OCI-LY1 (cell line): ENCODE measurements at regions not wholly inside any gene's neighbourhood (a gene's known extent, or its start where the extent isn't known, plus 50 kb on each side); places are given as distances from the start of the nearest gene placed in this dataset.
"Not testable (repeated sequence)": the region's sequence is repeated elsewhere in the genome, so short reads cannot be mapped to it uniquely, and the experiment has no call there.

Experiments used
- H2AFZ ChIP-seq: fragments of 200-600 bp; sonication (generic), shearing (Covaris generic); 2 replicates; pipeline ENCODE4 v1.6.0; 2014; ENCODE audit warnings: antibody characterized with exemption, mild to moderate bottlenecking, low read length
- H3F3A ChIP-seq: fragments of 200-600 bp; sonication (generic), shearing (Covaris generic); 2 replicates; pipeline ENCODE4 v1.6.0; 2014; ENCODE audit warnings: mild to moderate bottlenecking, antibody characterized with exemption, low read length, moderate library complexity; ENCODE audit not compliant: insufficient read depth
- H3K27ac ChIP-seq: fragments of 200-600 bp; sonication (generic); 2 replicates; pipeline ENCODE4 v1.5.1; 2014; ENCODE audit warnings: low read length, mixed run types, mild to moderate bottlenecking, low read depth; ENCODE audit not compliant: poor library complexity, severe bottlenecking
- H3K27me3 ChIP-seq: fragments of 200-600 bp; sonication (generic); 2 replicates; pipeline ENCODE4 v1.6.0; 2014; ENCODE audit warnings: antibody characterized with exemption, mild to moderate bottlenecking, low read length, moderate library complexity; ENCODE audit not compliant: insufficient read depth
- H3K36me3 ChIP-seq: fragments of 200-600 bp; sonication (generic); 2 replicates; pipeline ENCODE4 v1.6.1; 2014; ENCODE audit warnings: mild to moderate bottlenecking, antibody characterized with exemption, low read length, moderate library complexity, mixed read lengths; ENCODE audit not compliant: insufficient read depth
- H3K4me1 ChIP-seq: fragments of 200-600 bp; sonication (generic); 2 replicates; pipeline ENCODE4 v1.5.1; 2014; ENCODE audit warnings: mild to moderate bottlenecking, low read length, moderate library complexity; ENCODE audit not compliant: insufficient read depth, severe bottlenecking
- H3K4me2 ChIP-seq: fragments of 200-600 bp; sonication (generic), shearing (Covaris generic); 2 replicates; pipeline ENCODE4 v1.6.1; 2014; ENCODE audit warnings: low read length
- H3K4me3 ChIP-seq: fragments of 200-600 bp; sonication (generic); 2 replicates; pipeline ENCODE4 v1.5.1; 2014; ENCODE audit warnings: low read length, low read depth, mild to moderate bottlenecking, mixed read lengths; ENCODE audit not compliant: poor library complexity, severe bottlenecking
- H3K79me2 ChIP-seq: fragments of 200-600 bp; shearing (Covaris generic); 2 replicates; pipeline ENCODE4 v1.6.1; 2016; ENCODE audit warnings: mixed run types, low read length, mixed read lengths; ENCODE audit not compliant: insufficient read depth
- H3K9ac ChIP-seq: fragments of 200-600 bp; sonication (generic), shearing (Covaris generic); 2 replicates; pipeline ENCODE4 v1.6.1; 2014; ENCODE audit warnings: mild to moderate bottlenecking, low read length, mixed read lengths
- H3K9me2 ChIP-seq: fragments of 200-600 bp; sonication (generic), shearing (Covaris generic); 2 replicates; pipeline ENCODE4 v1.6.1; 2014; ENCODE audit warnings: low read depth, mild to moderate bottlenecking, low read length, mixed read lengths
- H3K9me3 ChIP-seq: fragments of 200-600 bp; shearing (Covaris generic); 2 replicates; pipeline ENCODE4 v1.6.1; 2014; ENCODE audit warnings: low read length, mixed read lengths
- H4K20me1 ChIP-seq: fragments of 200-600 bp; sonication (generic), shearing (Covaris generic); 2 replicates; pipeline ENCODE4 v1.6.0; 2016; ENCODE audit warnings: mild to moderate bottlenecking, low read length; ENCODE audit not compliant: insufficient read depth
- EZH2 ChIP-seq: fragments of 200-600 bp; sonication (generic), shearing (Covaris generic); IDR thresholded peaks from 2 replicates; pipeline ENCODE4 v1.8.0; 2017; ENCODE audit warnings: borderline replicate concordance, mixed run types, mild to moderate bottlenecking, antibody characterized with exemption, low read length, moderate library complexity, mixed read lengths
- TF ChIP-seq, protein P1 (sequence below): fragments of 200-600 bp; sonication (generic), shearing (Covaris generic); IDR thresholded peaks from 2 replicates; pipeline ENCODE4 v1.5.1; 2017; ENCODE audit warnings: mild to moderate bottlenecking, antibody characterized with exemption, low read length, moderate library complexity, mixed read lengths

DNA sequence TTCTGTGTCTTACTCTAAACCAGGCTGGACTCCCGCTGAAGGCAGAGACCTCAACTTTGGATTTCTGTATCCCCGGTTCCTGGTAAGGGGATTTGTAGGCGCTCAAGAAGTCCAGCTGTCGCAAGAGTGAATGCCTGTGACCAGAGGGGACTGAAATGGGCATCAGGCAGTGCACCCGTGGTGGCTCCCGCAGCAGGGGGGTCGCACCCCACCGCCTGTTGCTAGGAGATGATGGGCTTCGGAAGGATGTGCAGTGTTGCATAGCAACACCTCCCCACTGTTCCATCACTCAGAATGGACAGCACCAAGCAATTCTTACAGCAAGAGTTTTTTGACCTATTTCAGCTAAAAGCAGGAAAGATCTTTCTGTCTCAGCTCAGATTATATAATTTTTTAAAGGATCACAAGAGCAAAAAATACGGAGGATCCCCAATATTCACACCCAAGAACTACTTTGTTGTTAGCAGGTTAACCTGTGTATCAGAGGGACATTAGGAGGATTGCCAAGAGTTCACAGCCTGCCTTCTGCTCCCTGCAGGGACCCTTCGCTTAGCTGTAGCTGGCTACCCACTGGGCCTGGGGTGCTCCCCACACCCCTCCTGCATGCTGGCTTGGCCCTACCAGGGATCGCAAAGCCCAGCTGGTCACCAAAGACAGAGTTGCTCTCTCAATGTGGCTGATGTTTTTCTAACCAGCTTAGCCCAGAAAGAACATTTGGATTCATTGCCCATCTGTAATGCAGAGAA is 63.8 kb downstream of the SOWAHC start:
- Histone ChIP-seq H3K4me3 (no peak overlapping the region), H3K36me3 (no peaks in the 10 kb centered on the region), H3K4me2 (no peak overlapping the region), H4K20me1 (no peaks in the 10 kb centered on the region), H3K9me2 (no peaks in the 10 kb centered on the region), H3K9me3 (no peaks in the 10 kb centered on the region), H3K27ac (no peak overlapping the region), H3K27me3 (no peaks in the 10 kb centered on the region), H3K79me2 (no peaks in the 10 kb centered on the region), H3F3A (no peaks in the 10 kb centered on the region), H3K9ac (no peak overlapping the region), H3K4me1 (no peaks in the 10 kb centered on the region), H2AFZ (no peak overlapping the region)
- TF ChIP-seq EZH2, result no peak
- TF ChIP-seq, protein P1, sequence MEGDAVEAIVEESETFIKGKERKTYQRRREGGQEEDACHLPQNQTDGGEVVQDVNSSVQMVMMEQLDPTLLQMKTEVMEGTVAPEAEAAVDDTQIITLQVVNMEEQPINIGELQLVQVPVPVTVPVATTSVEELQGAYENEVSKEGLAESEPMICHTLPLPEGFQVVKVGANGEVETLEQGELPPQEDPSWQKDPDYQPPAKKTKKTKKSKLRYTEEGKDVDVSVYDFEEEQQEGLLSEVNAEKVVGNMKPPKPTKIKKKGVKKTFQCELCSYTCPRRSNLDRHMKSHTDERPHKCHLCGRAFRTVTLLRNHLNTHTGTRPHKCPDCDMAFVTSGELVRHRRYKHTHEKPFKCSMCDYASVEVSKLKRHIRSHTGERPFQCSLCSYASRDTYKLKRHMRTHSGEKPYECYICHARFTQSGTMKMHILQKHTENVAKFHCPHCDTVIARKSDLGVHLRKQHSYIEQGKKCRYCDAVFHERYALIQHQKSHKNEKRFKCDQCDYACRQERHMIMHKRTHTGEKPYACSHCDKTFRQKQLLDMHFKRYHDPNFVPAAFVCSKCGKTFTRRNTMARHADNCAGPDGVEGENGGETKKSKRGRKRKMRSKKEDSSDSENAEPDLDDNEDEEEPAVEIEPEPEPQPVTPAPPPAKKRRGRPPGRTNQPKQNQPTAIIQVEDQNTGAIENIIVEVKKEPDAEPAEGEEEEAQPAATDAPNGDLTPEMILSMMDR, result no peak

DNA sequence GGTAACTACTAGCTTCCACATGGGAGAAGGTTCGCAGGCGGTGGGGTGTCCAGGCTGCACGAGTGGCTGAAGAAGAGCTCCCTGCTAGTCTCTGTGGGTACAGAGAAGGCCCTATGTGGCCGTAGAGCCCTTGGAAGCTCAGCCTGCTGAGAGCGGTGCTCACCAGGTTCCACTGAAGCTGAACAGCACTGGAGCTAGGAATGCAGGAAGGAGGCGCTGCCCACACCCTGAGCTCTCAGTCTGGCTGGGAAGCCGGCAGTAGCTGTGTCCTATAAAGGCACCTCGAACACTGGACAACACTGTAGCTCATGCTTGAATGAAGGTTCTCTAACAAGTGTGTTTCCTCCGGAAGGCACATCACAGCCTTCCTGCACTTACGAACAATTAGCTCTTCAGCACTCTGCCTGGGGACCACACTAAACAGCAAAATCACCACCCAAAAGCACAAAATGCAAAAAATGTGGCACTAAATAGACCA is 64.6 kb downstream of the SOWAHC start:
- H3K4me2 ChIP-seq, H2AFZ ChIP-seq, H3K4me3 ChIP-seq, H3K36me3 ChIP-seq, H3K27ac ChIP-seq, H3K27me3 ChIP-seq, H3K79me2 ChIP-seq, H3K9me2 ChIP-seq, H3F3A ChIP-seq, H3K9me3 ChIP-seq, H3K9ac ChIP-seq, H3K4me1 ChIP-seq, H4K20me1 ChIP-seq: not testable (repeated sequence)

DNA sequence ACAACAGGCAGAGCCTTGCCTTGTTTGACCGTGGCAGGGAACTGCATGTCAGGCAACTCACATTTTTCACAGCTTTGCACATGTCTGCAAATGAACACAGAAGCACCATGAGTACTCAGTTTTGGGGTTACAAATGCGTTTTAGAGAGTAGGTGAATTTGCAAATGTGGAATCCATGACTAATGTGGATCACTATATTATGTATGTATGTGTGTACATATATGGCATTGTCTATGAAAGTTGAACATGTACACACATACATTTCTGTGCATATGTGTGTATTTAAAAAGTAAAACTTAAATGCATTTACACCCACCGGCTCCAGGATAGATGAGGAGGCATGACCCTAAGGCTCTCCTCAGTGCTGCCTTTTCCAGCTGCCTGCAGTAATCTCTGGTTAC is 65.1 kb downstream of the SOWAHC start:
- H4K20me1 ChIP-seq, result no peaks in the 10 kb centered on the region
- H2AFZ ChIP-seq, result no peak overlapping the region
- no peak overlapping the region for H3K9ac ChIP-seq
- no peaks in the 10 kb centered on the region for H3K9me2 ChIP-seq
- no peak overlapping the region for H3K4me2 ChIP-seq
- no peaks in the 10 kb centered on the region for H3K27me3 ChIP-seq
- H3K9me3 ChIP-seq, result no peaks in the 10 kb centered on the region
- H3K79me2 ChIP-seq, result no peaks in the 10 kb centered on the region
- H3K4me3 ChIP-seq, result no peak overlapping the region
- no peaks in the 10 kb centered on the region for H3K36me3 ChIP-seq
- TF ChIP-seq, protein P1, result no peak
- TF ChIP-seq EZH2, result no peak
- no peak overlapping the region for H3K27ac ChIP-seq
- H3K4me1 ChIP-seq, result no peaks in the 10 kb centered on the region
- no peaks in the 10 kb centered on the region for H3F3A ChIP-seq

DNA sequence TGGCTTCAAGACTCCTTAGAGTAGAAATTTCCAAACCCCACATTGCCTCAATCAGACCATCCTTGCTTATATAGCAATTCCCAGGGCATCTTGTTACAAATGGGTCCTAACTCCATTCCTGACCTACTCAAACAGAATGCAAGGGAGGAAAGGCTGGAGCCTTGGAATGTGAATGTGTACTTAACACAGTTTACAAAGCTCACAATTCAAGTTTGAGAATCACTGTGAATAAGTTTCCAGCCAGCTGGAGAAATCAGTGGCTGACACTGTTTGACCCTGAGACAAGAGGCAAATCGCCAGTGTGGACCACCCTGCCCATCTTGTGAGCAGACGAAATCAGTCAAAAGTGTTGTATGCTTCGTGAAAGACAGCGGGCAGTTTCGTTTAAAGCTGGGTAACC is 65.5 kb downstream of the SOWAHC start:
- H4K20me1 ChIP-seq, result no peaks in the 10 kb centered on the region
- H3K4me1 ChIP-seq, result no peaks in the 10 kb centered on the region
- no peak overlapping the region for H3K4me2 ChIP-seq
- H2AFZ ChIP-seq, result no peak overlapping the region
- H3K27ac ChIP-seq, result no peak overlapping the region
- no peaks in the 10 kb centered on the region for H3K79me2 ChIP-seq
- H3K9me3 ChIP-seq, result no peaks in the 10 kb centered on the region
- no peaks in the 10 kb centered on the region for H3F3A ChIP-seq
- H3K36me3 ChIP-seq, result no peaks in the 10 kb centered on the region
- H3K4me3 ChIP-seq, result no peak overlapping the region
- no peaks in the 10 kb centered on the region for H3K9me2 ChIP-seq
- no peak overlapping the region for H3K9ac ChIP-seq
- no peak for TF ChIP-seq EZH2
- TF ChIP-seq, protein P1, result no peak
- no peaks in the 10 kb centered on the region for H3K27me3 ChIP-seq
